NCI-H1105 (cell line): ENCODE measurements at regions not wholly inside any gene's neighbourhood (a gene's known extent, or its start where the extent isn't known, plus 50 kb on each side); places are given as distances from the start of the nearest gene placed in this dataset.
"Not testable (repeated sequence)": the region's sequence is repeated elsewhere in the genome, so short reads cannot be mapped to it uniquely, and the experiment has no call there.

Source experiments
- DNase-seq: peaks from one replicate; lab custom pipeline; 2025; lab: John Stamatoyannopoulos, UW

GRCh38 chr5:125848751-125849150, 574.5 kb upstream of the GRAMD2B start:
- DNase-seq: no peak

GRCh38 chr5:125856949-125857348, 566.3 kb upstream of the GRAMD2B start:
- no peak for DNase-seq

- no peak for DNase-seq
These were observed 559.6 kb upstream of the GRAMD2B start for GRCh38 chr5:125863579-125863978.

GRCh38 chr5:125865166-125865815, 557.9 kb upstream of the GRAMD2B start:
- no peak for DNase-seq

GRCh38 chr5:125868036-125868435, 555.2 kb upstream of the GRAMD2B start:
- no peak for DNase-seq

- no peak for DNase-seq
These were observed 553.0 kb upstream of the GRAMD2B start for GRCh38 chr5:125870256-125870655.

- DNase-seq: no peak
These were observed 549.2 kb upstream of the GRAMD2B start for GRCh38 chr5:125874057-125874456.

- DNase-seq: no peak
These were observed 548.5 kb upstream of the GRAMD2B start for GRCh38 chr5:125874717-125875116.

- no peak for DNase-seq
These were observed 546.0 kb upstream of the GRAMD2B start for GRCh38 chr5:125877248-125877647.

GRCh38 chr5:125882061-125882460, 541.1 kb upstream of the GRAMD2B start:
- DNase-seq: no peak

GRCh38 chr5:125883223-125883622, 540.0 kb upstream of the GRAMD2B start:
- no peak for DNase-seq

- no peak for DNase-seq
These were observed 534.9 kb upstream of the GRAMD2B start for GRCh38 chr5:125888358-125888757.

GRCh38 chr5:125890511-125890931, 532.7 kb upstream of the GRAMD2B start:
- DNase-seq: no peak

GRCh38 chr5:125891061-125891725, 532.0 kb upstream of the GRAMD2B start:
- DNase-seq: no peak

- no peak for DNase-seq
These were observed 528.8 kb upstream of the GRAMD2B start for GRCh38 chr5:125894383-125894782.

- no peak for DNase-seq
These were observed 526.8 kb upstream of the GRAMD2B start for GRCh38 chr5:125896368-125896767.

GRCh38 chr5:125897089-125897488, 526.1 kb upstream of the GRAMD2B start:
- DNase-seq: no peak

GRCh38 chr5:125898851-125899405, 524.3 kb upstream of the GRAMD2B start:
- DNase-seq: no peak

- no peak for DNase-seq
These were observed 511.2 kb upstream of the GRAMD2B start for GRCh38 chr5:125912028-125912427.

GRCh38 chr5:125913200-125913599, 510.0 kb upstream of the GRAMD2B start:
- DNase-seq: no peak

- DNase-seq: no peak
These were observed 508.7 kb upstream of the GRAMD2B start for GRCh38 chr5:125914471-125914870.

GRCh38 chr5:125923958-125924357, 499.3 kb upstream of the GRAMD2B start:
- DNase-seq: not testable (repeated sequence)

- DNase-seq: no peak
These were observed 497.0 kb upstream of the GRAMD2B start for GRCh38 chr5:125926172-125926571.

- no peak for DNase-seq
These were observed 494.5 kb upstream of the GRAMD2B start for GRCh38 chr5:125928663-125929062.
